DOHH2 (cell line): ENCODE measurements at regions not wholly inside any gene's neighbourhood (a gene's known extent, or its start where the extent isn't known, plus 50 kb on each side); places are given as distances from the start of the nearest gene placed in this dataset.

Source experiments
- H3F3A ChIP-seq: fragments of 200-600 bp; sonication (generic), shearing (Covaris generic); 2 replicates; pipeline ENCODE4 v1.6.0; 2016; ENCODE audit warnings: antibody characterized with exemption, mild to moderate bottlenecking; ENCODE audit not compliant: control insufficient read depth, insufficient read depth
- H3K27ac ChIP-seq: fragments of 200-600 bp; sonication (generic); 2 replicates; pipeline ENCODE4 v1.5.1; 2014; ENCODE audit warnings: low read depth, mild to moderate bottlenecking, low read length, moderate library complexity
- H3K27me3 ChIP-seq: fragments of 200-600 bp; sonication (generic); 2 replicates; pipeline ENCODE4 v1.6.1; 2014; ENCODE audit warnings: mild to moderate bottlenecking, low read length, mixed read lengths; ENCODE audit not compliant: control insufficient read depth
- H3K36me3 ChIP-seq: fragments of 200-600 bp; sonication (generic); 2 replicates; pipeline ENCODE4 v1.6.1; 2014; ENCODE audit warnings: mild to moderate bottlenecking, low read length, moderate library complexity, mixed read lengths; ENCODE audit not compliant: control insufficient read depth
- H3K4me1 ChIP-seq: fragments of 200-600 bp; sonication (generic); 2 replicates; pipeline ENCODE4 v1.6.1; 2014; ENCODE audit warnings: mild to moderate bottlenecking, low read length, mixed read lengths; ENCODE audit not compliant: control insufficient read depth
- H3K4me2 ChIP-seq: fragments of 200-600 bp; sonication (generic); 2 replicates; pipeline ENCODE4 v1.6.0; 2014; ENCODE audit warnings: mild to moderate bottlenecking, low read length, moderate library complexity
- H3K4me3 ChIP-seq: fragments of 200-600 bp; sonication (generic); 2 replicates; pipeline ENCODE4 v1.5.1; 2014; ENCODE audit warnings: mild to moderate bottlenecking, low read length, mixed read lengths
- H3K79me2 ChIP-seq: fragments of 200-600 bp; sonication (generic); 2 replicates; pipeline ENCODE4 v1.6.1; 2014; ENCODE audit warnings: mild to moderate bottlenecking, low read length, mixed read lengths; ENCODE audit not compliant: control insufficient read depth
- H3K9me2 ChIP-seq: fragments of 200-600 bp; sonication (generic); replicated peaks from 2 replicates; pipeline ENCODE4 v1.6.1; 2014; ENCODE audit warnings: mild to moderate bottlenecking, low read length, mixed read lengths; ENCODE audit not compliant: control insufficient read depth
- H3K9me3 ChIP-seq: fragments of 200-600 bp; sonication (generic); 2 replicates; pipeline ENCODE4 v1.6.1; 2014; ENCODE audit warnings: antibody characterized with exemption, low read length, mixed read lengths; ENCODE audit not compliant: control insufficient read depth, insufficient read depth
- H4K20me1 ChIP-seq: fragments of 200-600 bp; sonication (generic); 2 replicates; pipeline ENCODE4 v1.6.0; 2014; ENCODE audit warnings: low read depth, mild to moderate bottlenecking, antibody characterized with exemption, low read length, moderate library complexity; ENCODE audit not compliant: control insufficient read depth, insufficient read depth
- CTCF ChIP-seq: fragments of 200-600 bp; sonication (generic); IDR thresholded peaks from one replicate; pipeline ENCODE4 v1.5.1; 2014; ENCODE audit warnings: antibody characterized with exemption, mild to moderate bottlenecking, low read depth, low read length; ENCODE audit not compliant: poor library complexity, severe bottlenecking
- EZH2phosphoT487 ChIP-seq: fragments of 200-600 bp; sonication (generic); IDR thresholded peaks from 2 replicates; pipeline ENCODE4 v1.6.1; 2017; ENCODE audit warnings: borderline replicate concordance, mild to moderate bottlenecking, antibody characterized with exemption, low read length, moderate library complexity, mixed read lengths

GRCh38 chr21:16318651-16319300 is 589.0 kb downstream of the USP25 start:
- H3K27me3 ChIP-seq = no peaks in the 10 kb centered on the region
- H3K4me1 ChIP-seq = no peaks in the 10 kb centered on the region
- H3K36me3 ChIP-seq = no peaks in the 10 kb centered on the region
- H3K9me3 ChIP-seq = no peaks in the 10 kb centered on the region
- no peak for TF ChIP-seq EZH2phosphoT487
- no peaks in the 10 kb centered on the region for H3F3A ChIP-seq
- H3K27ac ChIP-seq = no peak overlapping the region
- H3K9me2 ChIP-seq = no peaks in the 10 kb centered on the region
- no peaks in the 10 kb centered on the region for H4K20me1 ChIP-seq
- H3K79me2 ChIP-seq = no peaks in the 10 kb centered on the region
- no peak overlapping the region for H3K4me2 ChIP-seq
- no peak overlapping the region for H3K4me3 ChIP-seq

- Histone ChIP-seq H3K36me3 (no peaks in the 10 kb centered on the region), H3K4me1 (no peaks in the 10 kb centered on the region), H3F3A (no peaks in the 10 kb centered on the region), H3K79me2 (no peaks in the 10 kb centered on the region), H4K20me1 (no peaks in the 10 kb centered on the region), H3K4me2 (no peak overlapping the region), H3K27me3 (no peaks in the 10 kb centered on the region), H3K9me3 (no peaks in the 10 kb centered on the region), H3K9me2 (no peaks in the 10 kb centered on the region), H3K27ac (no peak overlapping the region), H3K4me3 (no peak overlapping the region)
- TF ChIP-seq EZH2phosphoT487 (no peak), CTCF (no peak)
These were observed 590.3 kb downstream of the USP25 start for GRCh38 chr21:16320110-16320509.

- H3K4me2 ChIP-seq = no peak overlapping the region
- no peak overlapping the region for H3K27ac ChIP-seq
- no peaks in the 10 kb centered on the region for H3K36me3 ChIP-seq
- H3K4me3 ChIP-seq = no peak overlapping the region
- no peaks in the 10 kb centered on the region for H3K9me3 ChIP-seq
- H4K20me1 ChIP-seq = no peaks in the 10 kb centered on the region
- H3K9me2 ChIP-seq = no peaks in the 10 kb centered on the region
- no peaks in the 10 kb centered on the region for H3K27me3 ChIP-seq
- no peaks in the 10 kb centered on the region for H3K79me2 ChIP-seq
- no peak for TF ChIP-seq CTCF
- TF ChIP-seq EZH2phosphoT487 = no peak
- no peaks in the 10 kb centered on the region for H3F3A ChIP-seq
- no peaks in the 10 kb centered on the region for H3K4me1 ChIP-seq
These were observed 592.7 kb downstream of the USP25 start for GRCh38 chr21:16322454-16322853.

GRCh38 chr21:16323596-16323995 is 593.8 kb downstream of the USP25 start:
- no peaks in the 10 kb centered on the region for H3F3A ChIP-seq
- H3K27me3 ChIP-seq = no peaks in the 10 kb centered on the region
- H3K9me3 ChIP-seq = no peaks in the 10 kb centered on the region
- H3K4me2 ChIP-seq = no peak overlapping the region
- H3K27ac ChIP-seq = no peak overlapping the region
- H4K20me1 ChIP-seq = no peaks in the 10 kb centered on the region
- TF ChIP-seq CTCF (no peak), EZH2phosphoT487 (no peak)
- no peak overlapping the region for H3K4me3 ChIP-seq
- H3K9me2 ChIP-seq = no peaks in the 10 kb centered on the region
- no peaks in the 10 kb centered on the region for H3K36me3 ChIP-seq
- H3K4me1 ChIP-seq = no peaks in the 10 kb centered on the region
- no peaks in the 10 kb centered on the region for H3K79me2 ChIP-seq
